GM18907 (cell line): ENCODE measurements at regions not wholly inside any gene's neighbourhood (a gene's known extent, or its start where the extent isn't known, plus 50 kb on each side); places are given as distances from the start of the nearest gene placed in this dataset.

Experiments used
- ATAC-seq: cut with Tn5 transposase; IDR thresholded peaks from one replicate; pipeline ENCODE4 v1.9.1; 2021; ENCODE audit warnings: mild to moderate bottlenecking, moderate library complexity; ENCODE audit not compliant: unreplicated experiment

DNA sequence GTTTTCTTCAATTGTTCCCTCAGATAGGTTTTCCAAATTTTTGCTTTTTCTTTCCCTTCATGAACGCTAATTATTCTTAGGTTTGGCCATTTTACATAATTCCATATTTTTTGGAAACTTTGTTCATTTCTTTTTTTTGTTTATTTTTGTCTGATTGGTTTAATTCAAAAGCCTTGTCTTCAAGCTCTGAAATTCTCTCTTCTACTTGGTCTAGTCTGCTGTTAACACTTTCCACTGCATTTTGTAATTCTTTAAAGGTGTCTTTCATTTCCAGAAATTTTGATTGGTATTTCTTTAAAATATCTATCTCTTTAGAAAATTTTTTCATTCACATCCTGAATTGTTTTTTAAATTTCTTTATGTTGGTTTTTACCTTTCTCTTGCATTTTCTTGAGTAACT lies 63.9 kb upstream of the VLDLR start:
- no peak for ATAC-seq

DNA sequence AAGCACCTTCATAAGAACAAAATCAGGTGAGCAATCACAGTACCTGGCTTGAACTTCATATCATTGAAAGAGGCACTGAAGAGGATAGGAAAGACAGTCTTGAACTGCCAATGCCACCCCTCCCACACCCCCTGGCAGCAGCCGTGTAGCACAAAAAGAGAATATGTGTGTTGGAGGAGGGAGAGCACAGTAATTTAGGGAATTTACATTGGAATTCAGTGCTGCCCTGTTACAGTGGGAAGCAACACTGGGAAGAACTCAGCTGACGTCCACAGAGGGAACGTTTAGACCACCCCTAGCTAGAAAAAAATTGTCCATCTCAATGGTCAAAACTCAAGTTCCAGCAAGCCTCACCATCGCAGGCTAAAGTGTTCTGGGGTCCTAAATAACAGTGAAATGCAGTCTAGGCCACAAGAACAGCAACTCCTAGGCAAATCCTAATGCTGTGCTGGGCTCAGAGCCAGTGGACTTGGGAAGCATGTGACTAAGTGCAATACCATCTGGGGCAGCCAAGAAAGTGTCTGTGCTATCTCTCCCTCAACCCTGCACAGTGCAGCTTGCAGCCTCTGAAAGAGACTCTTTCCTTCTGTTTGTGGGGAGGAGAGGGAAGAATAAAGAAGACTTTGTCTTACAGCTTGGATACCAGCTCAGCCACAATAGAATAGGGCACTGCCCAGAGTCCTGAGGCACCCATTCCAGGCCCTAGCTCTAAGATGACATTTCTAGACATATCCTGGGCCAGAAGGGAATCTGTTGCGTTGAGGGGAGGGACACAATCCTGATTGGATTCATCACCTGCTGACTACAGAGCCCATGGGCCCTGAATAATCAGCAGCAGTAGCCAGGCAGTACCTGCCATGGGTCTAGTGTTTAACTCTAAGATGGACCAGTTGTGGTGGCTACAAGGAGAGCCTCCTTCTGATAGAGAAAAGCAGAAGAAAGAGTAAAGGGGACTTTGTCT lies 62.1 kb upstream of the VLDLR start:
- no peak for ATAC-seq

- no peak for ATAC-seq
Measured at GRCh38 chr9:2560180-2560579, 61.4 kb upstream of the VLDLR start.

- no peak for ATAC-seq
Measured at GRCh38 chr9:2565676-2566340, 55.8 kb upstream of the VLDLR start.

GRCh38 chr9:2567922-2568321 lies 53.7 kb upstream of the VLDLR start:
- ATAC-seq = no peak

DNA sequence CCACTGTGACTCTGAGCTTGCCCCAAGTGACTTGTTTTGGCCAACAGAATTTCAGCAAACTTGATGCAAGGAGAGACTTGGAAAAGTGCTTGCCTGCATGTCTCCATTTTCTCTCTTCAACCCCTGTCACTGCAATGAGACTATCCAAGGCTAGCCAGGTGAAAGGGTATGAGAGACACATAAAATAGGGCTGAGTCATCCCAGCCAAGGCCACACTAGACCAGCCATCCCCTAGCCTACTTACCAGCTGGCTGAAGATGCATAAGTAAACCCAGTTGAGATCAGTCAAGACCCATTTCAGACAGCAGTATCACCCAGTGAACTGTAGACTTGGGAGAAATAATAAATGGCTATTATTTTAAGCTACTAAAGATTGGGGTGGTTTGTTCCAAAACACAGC lies 52.9 kb upstream of the VLDLR start:
- no peak for ATAC-seq

GRCh38 chr9:2570615-2571479 lies 50.7 kb upstream of the VLDLR start:
- peak; percentile 67 for ATAC-seq
